Erythroblast (primary cell): ENCODE measurements at regions not wholly inside any gene's neighbourhood (a gene's known extent, or its start where the extent isn't known, plus 50 kb on each side); places are given as distances from the start of the nearest gene placed in this dataset.

Source experiments
- GATA1 ChIP-seq: IDR thresholded peaks from 2 replicates; pipeline ENCODE4 v1.6.1; 2011; ENCODE audit warnings: low read depth, mild to moderate bottlenecking, control low read depth, low read length, moderate library complexity
- POLR2A ChIP-seq: IDR thresholded peaks from 2 replicates; pipeline ENCODE4 v1.6.1; 2011; ENCODE audit warnings: mild to moderate bottlenecking, low read length

- TF ChIP-seq POLR2A (no peak), GATA1 (no peak)
Observed at GRCh38 chr10:130662775-130663174, 526.6 kb downstream of the GLRX3 start.
